Upper lobe of left lung (tissue), 4 donors: ENCODE measurements at regions not wholly inside any gene's neighbourhood (a gene's known extent, or its start where the extent isn't known, plus 50 kb on each side); places are given as distances from the start of the nearest gene placed in this dataset.

Source experiments
- EP300 ChIP-seq, 4 donors: sonication (generic); formaldehyde crosslinking; IDR thresholded peaks; one replicate each; pipeline ENCODE4 v1.5.1; 2017; ENCODE audit warnings: antibody characterized with exemption in 4 of 4, control low read depth in 2 of 4
- POLR2AphosphoS5 ChIP-seq, 2 donors: sonication (generic); formaldehyde crosslinking; IDR thresholded peaks; one replicate each; pipeline ENCODE4 v1.5.1; 2017; ENCODE audit warnings: antibody characterized with exemption in 2 of 2
- TF ChIP-seq, protein P1 (sequence below), 6 experiments: fragments of 450-650 bp in 4 of 6; fragments of 200-600 bp in 2 of 6; sonication (generic) in 2 of 6; IDR thresholded peaks; one replicate each; pipeline ENCODE4 v1.5.1; 2016 to 2019; ENCODE audit warnings: antibody characterized with exemption in 6 of 6

DNA sequence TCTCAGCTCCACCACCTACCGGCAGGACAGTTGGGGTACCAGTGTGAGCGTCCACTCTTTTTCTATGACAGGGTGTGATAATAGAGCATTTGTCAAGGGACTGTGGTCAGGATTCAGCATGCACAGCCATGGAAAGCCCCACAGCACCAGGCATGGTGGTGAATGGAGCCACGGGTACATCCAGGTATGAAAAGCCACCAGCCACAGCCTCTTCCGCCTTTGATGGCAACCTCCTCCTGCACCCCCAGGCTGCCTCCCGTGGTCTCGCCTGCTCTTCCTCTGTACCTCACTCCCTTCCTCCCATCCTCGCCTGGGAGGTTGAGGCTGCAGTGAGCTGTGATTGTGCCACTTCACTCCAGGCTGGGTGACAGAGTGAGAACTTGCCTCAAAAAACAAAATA lies 90.2 kb upstream of the CHST15 start:
- TF ChIP-seq, protein P1, sequence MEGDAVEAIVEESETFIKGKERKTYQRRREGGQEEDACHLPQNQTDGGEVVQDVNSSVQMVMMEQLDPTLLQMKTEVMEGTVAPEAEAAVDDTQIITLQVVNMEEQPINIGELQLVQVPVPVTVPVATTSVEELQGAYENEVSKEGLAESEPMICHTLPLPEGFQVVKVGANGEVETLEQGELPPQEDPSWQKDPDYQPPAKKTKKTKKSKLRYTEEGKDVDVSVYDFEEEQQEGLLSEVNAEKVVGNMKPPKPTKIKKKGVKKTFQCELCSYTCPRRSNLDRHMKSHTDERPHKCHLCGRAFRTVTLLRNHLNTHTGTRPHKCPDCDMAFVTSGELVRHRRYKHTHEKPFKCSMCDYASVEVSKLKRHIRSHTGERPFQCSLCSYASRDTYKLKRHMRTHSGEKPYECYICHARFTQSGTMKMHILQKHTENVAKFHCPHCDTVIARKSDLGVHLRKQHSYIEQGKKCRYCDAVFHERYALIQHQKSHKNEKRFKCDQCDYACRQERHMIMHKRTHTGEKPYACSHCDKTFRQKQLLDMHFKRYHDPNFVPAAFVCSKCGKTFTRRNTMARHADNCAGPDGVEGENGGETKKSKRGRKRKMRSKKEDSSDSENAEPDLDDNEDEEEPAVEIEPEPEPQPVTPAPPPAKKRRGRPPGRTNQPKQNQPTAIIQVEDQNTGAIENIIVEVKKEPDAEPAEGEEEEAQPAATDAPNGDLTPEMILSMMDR (IDR thresholded peaks at IDR 0.05), result no peak
- TF ChIP-seq POLR2AphosphoS5 (IDR thresholded peaks at IDR 0.05) (no peak), EP300 (IDR thresholded peaks at IDR 0.05) (no peak)
